ENCODE measurements at regions not wholly inside any gene's neighbourhood (a gene's known extent, or its start where the extent isn't known, plus 50 kb on each side); places are given as distances from the start of the nearest gene placed in this dataset.

- no peaks in the 10 kb centered on the region for H3K9me3 ChIP-seq (replicated peaks; ENCODE audit: control insufficient read depth, insufficient read depth, low read length)
- no peak for ATAC-seq
- TF ChIP-seq ELK1 (IDR thresholded peaks at IDR 0.05; ENCODE audit: low read depth, low read length) (no peak), POLR2AphosphoS2 (IDR thresholded peaks at IDR 0.05; ENCODE audit: low read depth, low read length) (no peak), ZBTB40 (IDR thresholded peaks at IDR 0.05; ENCODE audit: borderline replicate concordance) (no peak), SUZ12 (IDR thresholded peaks at IDR 0.05; ENCODE audit: unreplicated experiment) (no peak), ATF2 (IDR thresholded peaks at IDR 0.05; ENCODE audit: low read length) (no peak)
Observed at GRCh38 chr6:137550535-137550934, 56.3 kb upstream of the OLIG3 start.

More at GRCh38 chr6:137550535-137550934, 56.3 kb upstream of the OLIG3 start:
- ChIA-PET POLR2A (no interaction called here), SMC1A (ENCODE audit: uncharacterized antibody, unreplicated experiment) (no interaction called here), RAD21 (ENCODE audit: unreplicated experiment) (no interaction called here), CTCF (no interaction called here)
- BruUV-seq (replicated peaks): no TSS peak
- H4K20me1 ChIP-seq (ENCODE audit: control insufficient read depth, insufficient read depth): no peaks in the 10 kb centered on the region
- in situ Hi-C loops (cut with MboI): no loop called here
- intact Hi-C loops (cut with micrococcal nuclease; ENCODE audit: unreplicated experiment): no loop called here
- H3K4me2 ChIP-seq (ENCODE audit: control insufficient read depth, insufficient read depth): no peak overlapping the region
- no peak overlapping the region for H3K4me3 ChIP-seq
- 24% methylated on average over 4 of the region's 4 CpGs for WGBS (ENCODE audit: insufficient coverage, insufficient replicate concordance, low lambda C conversion rate, missing lambda C conversion rate)
- 0 out of 4 replicates have a peak, but pooled peaks cover 1 to 5% of the 10 kb centered on the region in 2 experiments for H3K27me3 ChIP-seq (replicated peaks in 1 of 2; ENCODE audit: control insufficient read depth in 2 of 2, insufficient read depth in 2 of 2, low read length in 1 of 2)
- H3K79me2 ChIP-seq (ENCODE audit: control insufficient read depth, insufficient read depth, low read length): no peaks in the 10 kb centered on the region
- FAIRE-seq (no peak), DNase-seq (ENCODE audit: low read depth, low spot score) (no peak)
- H3K9ac ChIP-seq (ENCODE audit: control insufficient read depth, insufficient read depth, low read length): no peak overlapping the region
- H3K4me1 ChIP-seq (ENCODE audit: control insufficient read depth, insufficient read depth, low read length): no peaks in the 10 kb centered on the region
- no peak overlapping the region for H3K27ac ChIP-seq (ENCODE audit: control insufficient read depth, insufficient read depth)
- H3K36me3 ChIP-seq (ENCODE audit: control insufficient read depth in 2 of 2, insufficient read depth in 2 of 2, low read length in 1 of 2): no peaks in the 10 kb centered on the region
- H2AFZ ChIP-seq (ENCODE audit: control insufficient read depth, low read depth, low read length): no peak overlapping the region
